ENCODE measurements at regions not wholly inside any gene's neighbourhood (a gene's known extent, or its start where the extent isn't known, plus 50 kb on each side); places are given as distances from the start of the nearest gene placed in this dataset.

DNA sequence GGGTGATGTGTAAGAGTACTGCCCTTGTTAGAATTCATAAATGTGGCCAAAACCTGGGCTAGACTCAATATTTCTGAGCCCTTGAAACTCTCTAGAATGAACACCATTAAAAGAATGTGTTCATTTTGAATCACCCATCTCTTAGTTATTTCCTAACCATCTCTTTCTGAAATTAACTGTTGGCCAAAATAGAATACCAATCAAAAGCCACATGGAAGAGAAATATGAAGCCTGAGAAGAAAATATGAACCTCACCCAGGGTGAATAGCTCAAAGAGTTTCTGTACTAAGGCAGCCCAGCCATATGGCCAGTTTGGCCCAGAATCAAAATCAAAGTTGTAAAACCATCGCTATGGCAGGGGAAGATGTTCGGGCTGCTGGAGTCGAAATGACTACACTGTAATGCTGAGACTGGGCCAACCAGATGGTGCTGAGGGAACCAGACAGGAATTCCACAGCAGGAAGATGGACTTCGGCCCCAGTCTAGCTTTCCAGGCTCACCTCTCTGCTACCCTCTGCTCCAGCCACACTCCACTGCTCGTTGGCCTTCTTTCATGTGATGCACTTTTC lies 154.3 kb upstream of the ZFHX3 start:
- ATAC-seq (no peak), DNase-seq (no peak)
- Mint-ChIP-seq H3K4me1 (no peaks in the 10 kb centered on the region), H3K4me3 (no peak overlapping the region), H3K9me3 (ENCODE audit: low read depth) (peaks cover 3% of the 10 kb centered on the region), H3K36me3 (no peaks in the 10 kb centered on the region), H3K27ac (no peak overlapping the region), H3K27me3 (no peaks in the 10 kb centered on the region)
- CTCF ChIA-PET, result no interaction called here

DNA sequence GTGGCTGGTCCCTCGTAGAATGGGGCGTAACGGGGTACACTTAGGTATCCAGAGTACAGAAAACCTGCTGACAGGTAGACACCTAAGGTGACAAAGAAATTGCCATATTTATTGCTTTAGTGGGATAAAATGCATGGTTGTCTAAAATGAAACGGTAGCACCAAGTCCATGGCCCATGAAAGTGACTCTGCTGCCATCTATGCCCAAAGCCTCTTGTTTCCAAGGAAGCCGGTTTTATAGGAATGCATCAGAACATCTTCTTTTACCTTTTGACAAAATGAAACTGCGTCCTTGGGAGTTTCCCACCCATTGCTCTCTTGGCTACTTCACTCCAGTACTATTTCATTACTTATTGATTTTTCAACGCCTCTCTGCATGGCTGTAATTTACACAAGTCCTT lies 151.3 kb upstream of the ZFHX3 start:
- no peak overlapping the region for H3K27ac Mint-ChIP-seq
- no peaks in the 10 kb centered on the region for H3K4me1 Mint-ChIP-seq
- H3K27me3 Mint-ChIP-seq, result no peaks in the 10 kb centered on the region
- peaks cover 3% of the 10 kb centered on the region for H3K9me3 Mint-ChIP-seq (ENCODE audit: low read depth)
- CTCF ChIA-PET, result no interaction called here
- no peak overlapping the region for H3K4me3 Mint-ChIP-seq
- DNase-seq, result no peak
- no peaks in the 10 kb centered on the region for H3K36me3 Mint-ChIP-seq
- ATAC-seq, result no peak

DNA sequence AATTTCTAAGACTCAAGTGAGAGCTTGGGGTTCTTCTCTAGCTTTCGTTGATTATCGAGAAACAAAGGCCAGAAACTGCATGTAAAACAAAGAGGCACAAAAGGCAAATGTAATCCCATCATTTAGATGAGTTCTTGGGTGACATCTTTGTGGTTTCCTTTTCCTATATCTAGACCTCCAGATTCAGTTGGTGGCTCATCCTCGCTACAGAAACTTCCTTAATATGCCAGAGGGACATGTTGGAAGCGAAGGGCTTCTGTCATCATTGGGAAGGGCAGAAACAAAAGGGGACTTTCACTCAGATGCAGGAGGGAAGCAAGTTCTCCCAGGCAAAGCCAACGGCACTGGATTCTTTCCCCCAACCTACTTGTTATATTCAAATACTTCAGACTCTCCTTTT lies 150.6 kb upstream of the ZFHX3 start:
- H3K27me3 Mint-ChIP-seq, result no peaks in the 10 kb centered on the region
- no peak overlapping the region for H3K4me3 Mint-ChIP-seq
- CTCF ChIA-PET, result no interaction called here
- H3K9me3 Mint-ChIP-seq (ENCODE audit: low read depth), result peaks cover 3% of the 10 kb centered on the region
- no peaks in the 10 kb centered on the region for H3K36me3 Mint-ChIP-seq
- no peak for DNase-seq
- H3K4me1 Mint-ChIP-seq, result no peaks in the 10 kb centered on the region
- no peak overlapping the region for H3K27ac Mint-ChIP-seq
- ATAC-seq, result no peak

DNA sequence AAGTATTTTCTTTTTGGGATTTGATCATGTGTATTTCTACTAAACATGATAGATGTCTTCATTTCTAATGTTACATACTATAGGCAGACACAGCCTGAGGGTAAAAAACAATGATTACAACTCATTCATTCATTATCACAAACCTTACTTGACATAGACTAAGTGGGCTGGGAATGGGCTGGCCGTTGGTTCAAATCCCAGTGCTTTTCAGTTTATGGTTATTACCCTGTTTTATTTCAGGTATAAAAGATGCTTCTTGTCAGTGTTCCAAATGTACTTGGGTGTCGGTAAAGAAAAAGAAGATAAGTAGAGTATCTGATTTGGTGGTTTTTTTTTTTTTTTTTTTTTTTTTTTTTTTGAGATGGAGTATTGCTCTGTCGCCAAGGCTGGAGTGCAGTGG lies 149.7 kb upstream of the ZFHX3 start:
- no peak for DNase-seq
- no peak for ATAC-seq
- H3K36me3 Mint-ChIP-seq, result no peaks in the 10 kb centered on the region
- no peak overlapping the region for H3K27ac Mint-ChIP-seq
- H3K27me3 Mint-ChIP-seq, result no peaks in the 10 kb centered on the region
- no peaks in the 10 kb centered on the region for H3K4me1 Mint-ChIP-seq
- CTCF ChIA-PET, result no interaction called here
- no peaks in the 10 kb centered on the region for H3K9me3 Mint-ChIP-seq (ENCODE audit: low read depth)
- no peak overlapping the region for H3K4me3 Mint-ChIP-seq

DNA sequence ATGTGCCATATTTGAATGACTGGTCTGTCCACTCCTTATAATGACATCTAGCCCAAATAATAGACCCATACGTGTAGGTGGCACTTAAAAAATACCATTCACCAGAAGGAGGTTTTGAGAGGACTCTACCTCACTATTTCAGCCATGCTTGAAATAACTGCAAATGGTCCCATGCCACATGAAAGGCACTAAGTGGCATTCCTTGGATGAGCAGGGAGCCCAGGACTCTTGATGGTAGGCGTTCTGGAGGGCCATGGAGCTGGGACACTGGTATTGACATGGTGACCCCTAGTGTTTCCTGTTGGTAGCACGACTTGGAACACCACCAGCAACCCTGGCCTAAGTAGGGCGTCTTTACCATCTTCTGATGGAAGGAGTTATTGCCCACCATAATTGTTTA lies 148.7 kb upstream of the ZFHX3 start:
- Mint-ChIP-seq H3K9me3 (ENCODE audit: low read depth) (no peaks in the 10 kb centered on the region), H3K4me1 (no peaks in the 10 kb centered on the region), H3K27ac (no peak overlapping the region), H3K36me3 (no peaks in the 10 kb centered on the region), H3K27me3 (no peaks in the 10 kb centered on the region), H3K4me3 (no peak overlapping the region)
- CTCF ChIA-PET, result interaction anchor here (0.9 to 1.1 kb wide), 2 partner anchors 364 to 421 kb away, joined by 3 to 4 read pairs; no protein-coding TSS in a partner anchor
- no peak for DNase-seq
- ATAC-seq, result no peak

DNA sequence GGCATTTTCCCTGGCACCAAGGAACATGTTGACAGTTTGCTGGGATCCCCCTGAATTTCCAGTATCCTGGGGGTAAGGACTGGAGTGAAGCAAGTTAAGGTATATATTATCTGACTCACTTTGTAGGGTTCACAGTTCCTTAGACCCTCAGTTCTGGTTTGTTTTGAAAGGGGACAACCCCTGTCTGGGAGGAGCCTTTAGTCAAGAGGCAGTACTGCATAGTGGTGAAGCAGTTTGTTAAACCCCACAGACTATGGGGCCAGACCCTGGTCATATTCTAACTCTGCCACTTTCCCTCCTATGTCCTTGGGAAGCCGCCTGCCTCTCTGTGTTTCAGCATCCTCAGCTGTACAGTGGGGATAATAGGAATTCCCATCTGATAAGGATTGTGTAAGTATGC lies 145.5 kb upstream of the ZFHX3 start:
- CTCF ChIA-PET, result no interaction called here
- ATAC-seq (no peak), DNase-seq (no peak)
- Mint-ChIP-seq H3K4me1 (no peaks in the 10 kb centered on the region), H3K4me3 (no peak overlapping the region), H3K27me3 (no peaks in the 10 kb centered on the region), H3K9me3 (ENCODE audit: low read depth) (no peaks in the 10 kb centered on the region), H3K27ac (no peak overlapping the region), H3K36me3 (no peaks in the 10 kb centered on the region)

DNA sequence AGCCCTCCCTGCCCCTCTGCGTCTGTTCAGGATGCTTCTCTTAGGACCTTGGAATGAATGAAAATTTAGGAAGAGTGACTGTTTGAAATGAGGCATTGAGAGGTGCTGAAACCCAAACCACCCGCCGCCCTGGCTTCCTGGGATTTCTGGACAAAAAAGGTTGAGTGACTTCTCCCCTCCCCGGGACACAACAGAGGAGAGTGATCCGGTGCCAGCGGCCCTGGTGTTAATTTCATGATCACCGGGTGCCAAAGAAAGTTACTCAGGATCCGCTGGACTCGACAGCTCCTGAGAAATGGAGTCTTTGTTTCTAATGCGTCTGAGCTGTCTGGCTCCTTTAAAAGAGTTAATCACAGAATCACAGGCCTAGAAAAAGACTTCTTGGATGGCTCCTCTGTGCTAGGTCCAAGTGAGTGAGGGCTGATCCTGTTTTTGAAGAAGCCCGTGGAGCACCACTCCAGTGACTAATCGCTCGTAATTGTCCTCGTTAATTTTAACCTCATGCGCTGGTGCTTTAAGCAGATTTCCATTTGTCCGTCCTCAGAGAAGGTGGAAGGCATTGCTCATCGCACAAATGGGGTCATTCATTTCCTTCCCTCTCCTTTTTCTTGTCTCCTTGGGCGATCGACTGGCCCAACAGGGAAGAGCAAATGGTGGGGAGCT lies 144.4 kb upstream of the ZFHX3 start:
- Mint-ChIP-seq H3K27ac (no peak overlapping the region), H3K4me3 (no peak overlapping the region), H3K4me1 (no peaks in the 10 kb centered on the region), H3K9me3 (ENCODE audit: low read depth) (no peaks in the 10 kb centered on the region), H3K36me3 (no peaks in the 10 kb centered on the region), H3K27me3 (no peaks in the 10 kb centered on the region)
- CTCF ChIA-PET, result no interaction called here
- DNase-seq (no peak), ATAC-seq (no peak)

DNA sequence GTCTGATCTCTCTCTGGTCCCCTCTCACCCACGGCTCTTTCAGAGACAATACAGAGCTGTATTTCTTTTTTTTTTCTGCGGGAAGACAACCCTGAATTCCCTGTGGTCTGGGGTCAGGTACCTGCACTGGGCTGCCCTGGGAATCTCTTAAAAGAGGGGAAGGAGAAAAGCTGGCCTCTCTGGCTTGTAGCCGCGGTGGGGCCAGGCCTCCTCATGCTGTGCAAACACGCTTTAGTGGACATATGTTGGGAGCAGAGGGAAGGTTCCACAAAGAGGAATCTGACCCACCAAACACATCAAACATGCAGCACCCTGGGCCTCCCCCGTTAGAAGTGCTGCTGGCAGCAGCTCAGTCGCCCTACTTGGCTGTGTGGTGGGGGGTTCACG lies 143.7 kb upstream of the ZFHX3 start:
- H3K27ac Mint-ChIP-seq, result no peak overlapping the region
- no peaks in the 10 kb centered on the region for H3K4me1 Mint-ChIP-seq
- DNase-seq (no peak), ATAC-seq (no peak)
- H3K4me3 Mint-ChIP-seq, result no peak overlapping the region
- H3K9me3 Mint-ChIP-seq (ENCODE audit: low read depth), result no peaks in the 10 kb centered on the region
- CTCF ChIA-PET, result no interaction called here
- no peaks in the 10 kb centered on the region for H3K27me3 Mint-ChIP-seq
- no peaks in the 10 kb centered on the region for H3K36me3 Mint-ChIP-seq

DNA sequence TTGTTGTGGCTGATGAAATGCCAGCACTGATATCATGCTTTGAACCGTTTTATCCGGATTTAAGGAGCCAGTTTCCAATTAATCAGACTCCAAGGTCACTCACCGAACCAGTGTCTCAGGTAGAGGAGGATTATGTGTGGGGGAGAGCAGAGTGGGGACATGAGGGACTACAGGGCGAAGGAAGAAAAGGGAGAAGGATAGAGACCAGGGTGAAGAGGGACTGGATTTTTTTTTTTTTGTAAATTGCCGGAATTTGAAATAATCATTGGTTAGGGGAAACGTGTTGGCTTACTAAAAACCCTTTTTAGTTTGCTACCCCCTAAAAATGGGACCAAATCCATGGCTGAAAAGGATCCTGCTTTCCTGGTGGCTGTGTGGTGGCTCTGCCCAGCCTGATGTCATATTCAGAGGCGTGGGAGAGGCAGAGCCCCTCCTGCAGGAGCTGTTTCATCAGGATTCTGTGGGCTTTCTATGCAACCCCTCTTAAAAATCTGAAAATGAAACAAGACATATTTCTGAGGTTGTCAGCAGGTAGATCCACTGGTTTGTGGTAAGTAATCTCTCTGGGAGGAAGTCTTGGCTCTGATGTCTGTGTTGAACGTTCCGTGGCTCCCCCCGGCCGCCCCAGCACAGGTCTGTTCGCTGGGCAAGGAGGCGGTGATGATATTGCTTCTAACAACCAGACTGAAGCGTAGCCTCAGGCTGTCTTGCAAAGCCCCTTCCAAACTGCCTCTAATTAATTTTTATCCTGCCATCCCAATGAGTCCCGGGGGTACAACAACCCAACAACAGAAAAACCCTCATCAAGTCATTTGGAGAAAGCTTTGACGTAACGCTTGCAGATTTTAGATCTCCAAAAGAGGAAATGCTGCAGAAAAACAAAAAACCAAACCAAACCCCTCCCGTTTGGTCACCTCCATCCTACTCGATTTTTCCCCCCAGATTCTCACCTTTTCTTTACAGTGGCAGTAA lies 143.0 kb upstream of the ZFHX3 start:
- Mint-ChIP-seq H3K9me3 (ENCODE audit: low read depth) (no peaks in the 10 kb centered on the region), H3K27ac (no peak overlapping the region), H3K4me3 (no peak overlapping the region), H3K27me3 (no peaks in the 10 kb centered on the region), H3K36me3 (no peaks in the 10 kb centered on the region), H3K4me1 (no peaks in the 10 kb centered on the region)
- DNase-seq (no peak), ATAC-seq (no peak)
- CTCF ChIA-PET, result no interaction called here

DNA sequence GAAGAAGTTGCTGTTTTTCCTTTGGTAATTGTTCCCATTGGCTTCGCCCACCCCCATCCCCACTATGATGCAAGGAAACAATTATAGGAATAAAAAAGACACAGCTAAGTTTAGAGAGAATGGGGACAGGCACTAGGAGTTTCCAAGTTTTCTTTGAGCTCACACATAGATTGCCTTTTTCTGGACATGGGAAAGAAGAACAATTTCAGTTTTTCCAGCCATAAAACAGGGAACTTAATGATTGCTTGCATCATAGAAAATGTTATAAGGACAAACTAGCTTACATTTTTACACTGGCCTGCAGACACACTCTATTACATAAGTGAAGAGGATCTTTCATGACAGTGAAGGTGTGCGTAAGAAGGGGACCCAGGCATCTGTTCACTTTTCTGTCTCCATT lies 142.3 kb upstream of the ZFHX3 start:
- Mint-ChIP-seq H3K36me3 (no peaks in the 10 kb centered on the region), H3K27me3 (no peaks in the 10 kb centered on the region), H3K4me1 (no peaks in the 10 kb centered on the region), H3K9me3 (ENCODE audit: low read depth) (no peaks in the 10 kb centered on the region), H3K27ac (no peak overlapping the region), H3K4me3 (no peak overlapping the region)
- DNase-seq, result no peak
- CTCF ChIA-PET, result no interaction called here
- no peak for ATAC-seq

DNA sequence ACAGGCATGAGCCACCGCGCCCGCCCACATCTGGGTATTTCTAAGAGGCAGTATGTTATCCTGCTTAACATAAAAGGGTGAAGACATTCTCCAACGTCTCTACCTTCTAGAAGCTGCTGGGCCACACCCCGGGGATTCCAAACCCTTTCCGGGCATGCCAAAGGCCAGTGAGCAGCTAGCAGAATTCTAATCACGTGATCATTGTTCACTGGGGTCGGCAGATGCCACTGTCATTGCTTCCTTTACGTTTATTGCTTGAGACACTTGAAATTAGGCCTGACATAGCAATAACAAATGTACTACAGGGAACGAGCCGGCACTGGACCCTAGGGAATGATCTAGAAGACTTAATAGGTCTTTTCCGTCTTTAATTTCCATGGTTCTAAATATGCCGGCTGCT lies 141.2 kb upstream of the ZFHX3 start:
- Mint-ChIP-seq H3K27ac (no peak overlapping the region), H3K9me3 (ENCODE audit: low read depth) (no peaks in the 10 kb centered on the region)
- CTCF ChIA-PET, result no interaction called here

DNA sequence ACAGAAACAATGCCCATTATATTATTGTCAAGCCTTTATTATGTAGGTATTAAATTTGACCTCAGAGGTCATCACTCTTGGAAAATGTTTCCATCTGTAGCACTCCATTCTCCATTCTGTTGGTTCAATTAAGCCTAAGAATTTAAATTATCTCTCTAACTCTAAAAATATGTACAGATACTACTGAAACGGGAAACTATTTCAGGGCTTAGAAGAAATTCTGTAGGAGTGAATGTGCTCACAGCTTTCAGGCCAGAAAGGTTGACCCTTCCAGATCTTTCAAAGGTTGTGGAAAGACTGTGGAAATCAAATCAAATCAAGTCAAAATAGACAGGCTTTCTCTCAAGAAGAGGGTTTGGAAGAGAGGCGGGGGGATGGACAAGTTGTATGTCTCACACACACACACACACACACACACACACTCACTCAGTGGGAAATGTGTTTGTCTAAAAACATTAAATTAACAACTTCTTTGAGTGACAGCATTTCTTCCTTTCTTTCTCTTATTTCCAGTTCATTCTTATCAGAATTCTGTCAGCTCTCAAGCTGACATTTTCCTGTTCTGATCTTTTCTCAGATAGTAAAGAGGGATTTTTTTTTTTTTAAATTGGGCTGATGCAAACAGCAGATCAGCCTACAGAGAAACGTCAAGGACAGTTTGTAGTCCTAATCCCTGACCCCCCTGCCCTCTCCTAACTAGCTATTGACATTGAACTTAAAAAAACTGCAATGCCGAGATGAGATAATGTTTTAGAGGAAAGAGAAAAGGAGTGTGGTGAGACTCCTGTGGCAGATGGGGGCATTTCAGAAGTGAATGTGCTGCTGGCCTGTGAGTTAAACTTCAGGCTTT lies 139.0 kb upstream of the ZFHX3 start:
- Mint-ChIP-seq H3K27me3 (no peaks in the 10 kb centered on the region), H3K4me3 (no peak overlapping the region), H3K27ac (no peak overlapping the region)

More for the DNA sequence above, 141.2 kb upstream of the ZFHX3 start:
- no peak for DNase-seq
- H3K4me1 Mint-ChIP-seq, result no peaks in the 10 kb centered on the region
- H3K36me3 Mint-ChIP-seq, result no peaks in the 10 kb centered on the region
- no peak overlapping the region for H3K4me3 Mint-ChIP-seq
- no peak for ATAC-seq
- no peaks in the 10 kb centered on the region for H3K27me3 Mint-ChIP-seq

DNA sequence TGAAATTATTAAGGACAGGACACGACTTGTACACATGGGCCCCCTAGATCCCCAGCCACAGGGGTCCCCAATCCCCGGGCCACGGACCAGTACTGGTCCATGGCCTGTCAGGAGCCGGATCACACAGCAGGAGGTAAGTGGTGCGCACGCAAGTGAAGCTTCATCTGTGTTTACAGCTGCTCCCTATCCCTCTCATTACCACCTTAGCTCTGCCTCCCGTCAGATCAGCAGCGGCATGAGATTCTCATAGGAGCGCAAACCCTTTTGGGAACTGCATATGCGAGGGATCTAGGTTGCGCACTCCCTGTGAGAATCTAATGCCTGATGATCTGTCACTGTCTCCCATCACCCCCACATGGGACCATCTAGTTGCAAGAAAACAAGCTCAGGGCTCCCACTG lies 137.8 kb upstream of the ZFHX3 start:
- DNase-seq, result no peak
- no peaks in the 10 kb centered on the region for H3K36me3 Mint-ChIP-seq
- H3K27me3 Mint-ChIP-seq, result no peaks in the 10 kb centered on the region
- CTCF ChIA-PET, result interaction anchor here (0.6 kb wide), 1 partner anchor 42 kb away, joined by 4 read pairs; no protein-coding TSS in a partner anchor
- no peak overlapping the region for H3K4me3 Mint-ChIP-seq
- H3K9me3 Mint-ChIP-seq (ENCODE audit: low read depth), result no peaks in the 10 kb centered on the region
- H3K27ac Mint-ChIP-seq, result no peak overlapping the region
- no peak for ATAC-seq
- H3K4me1 Mint-ChIP-seq, result no peaks in the 10 kb centered on the region

More for the DNA sequence above, 139.0 kb upstream of the ZFHX3 start:
- DNase-seq, result no peak
- CTCF ChIA-PET, result no interaction called here
- H3K36me3 Mint-ChIP-seq, result no peaks in the 10 kb centered on the region
- H3K9me3 Mint-ChIP-seq (ENCODE audit: low read depth), result no peaks in the 10 kb centered on the region
- ATAC-seq, result no peak
- H3K4me1 Mint-ChIP-seq, result no peaks in the 10 kb centered on the region
